H1 (cell line): ENCODE measurements at regions not wholly inside any gene's neighbourhood (a gene's known extent, or its start where the extent isn't known, plus 50 kb on each side); places are given as distances from the start of the nearest gene placed in this dataset.

ENCODE experiments used
- BRCA1 ChIP-seq: IDR thresholded peaks from 2 replicates; pipeline ENCODE4 v1.6.1; 2012; ENCODE audit warnings: low read depth, low read length, improper control_type of control experiment
- CREB1 ChIP-seq: IDR thresholded peaks from 2 replicates; pipeline ENCODE4 v1.6.1; 2012; ENCODE audit warnings: inconsistent platforms
- EP300 ChIP-seq, 2 experiments: IDR thresholded peaks; 1 replicate in 1 of 2; 2 replicates in 1 of 2; pipeline ENCODE4 v1.6.1; 2011 to 2012; ENCODE audit warnings: low read depth in 2 of 2, low read length in 2 of 2, mild to moderate bottlenecking in 2 of 2, borderline replicate concordance in 1 of 2, inconsistent platforms in 1 of 2, moderate library complexity in 1 of 2
- FOSL1 ChIP-seq: IDR thresholded peaks from 2 replicates; pipeline ENCODE4 v1.6.1; 2011; ENCODE audit warnings: mild to moderate bottlenecking, low read depth, low read length, moderate library complexity; ENCODE audit not compliant: insufficient read depth
- POU5F1 ChIP-seq: IDR thresholded peaks from 2 replicates; pipeline ENCODE4 v1.6.1; 2011; ENCODE audit warnings: low read depth, mild to moderate bottlenecking, low read length, moderate library complexity
- SIN3A ChIP-seq, 2 experiments: IDR thresholded peaks in 1 of 2; conservative IDR thresholded peaks in 1 of 2; 2 replicates each; pipeline ENCODE4 v1.6.1; 2011 to 2012; ENCODE audit warnings: low read length in 2 of 2, improper control_type of control experiment in 1 of 2, low read depth in 1 of 2, mild to moderate bottlenecking in 1 of 2
- TCF12 ChIP-seq: IDR thresholded peaks from 2 replicates; pipeline ENCODE4 v1.6.1; 2011; ENCODE audit warnings: low read depth, mild to moderate bottlenecking, low read length
- TF ChIP-seq, protein P1 (sequence below): fragments of 300-600 bp; sonication (generic); IDR thresholded peaks from 2 replicates; pipeline ENCODE4 v1.7.1; 2012; ENCODE audit warnings: low read length, moderate library complexity, mild to moderate bottlenecking, inconsistent platforms; ENCODE audit not compliant: insufficient replicate concordance
- TF ChIP-seq, protein P2 (sequence below): IDR thresholded peaks from 2 replicates; pipeline ENCODE4 v1.6.1; 2012; ENCODE audit warnings: low read length, inconsistent platforms

DNA sequence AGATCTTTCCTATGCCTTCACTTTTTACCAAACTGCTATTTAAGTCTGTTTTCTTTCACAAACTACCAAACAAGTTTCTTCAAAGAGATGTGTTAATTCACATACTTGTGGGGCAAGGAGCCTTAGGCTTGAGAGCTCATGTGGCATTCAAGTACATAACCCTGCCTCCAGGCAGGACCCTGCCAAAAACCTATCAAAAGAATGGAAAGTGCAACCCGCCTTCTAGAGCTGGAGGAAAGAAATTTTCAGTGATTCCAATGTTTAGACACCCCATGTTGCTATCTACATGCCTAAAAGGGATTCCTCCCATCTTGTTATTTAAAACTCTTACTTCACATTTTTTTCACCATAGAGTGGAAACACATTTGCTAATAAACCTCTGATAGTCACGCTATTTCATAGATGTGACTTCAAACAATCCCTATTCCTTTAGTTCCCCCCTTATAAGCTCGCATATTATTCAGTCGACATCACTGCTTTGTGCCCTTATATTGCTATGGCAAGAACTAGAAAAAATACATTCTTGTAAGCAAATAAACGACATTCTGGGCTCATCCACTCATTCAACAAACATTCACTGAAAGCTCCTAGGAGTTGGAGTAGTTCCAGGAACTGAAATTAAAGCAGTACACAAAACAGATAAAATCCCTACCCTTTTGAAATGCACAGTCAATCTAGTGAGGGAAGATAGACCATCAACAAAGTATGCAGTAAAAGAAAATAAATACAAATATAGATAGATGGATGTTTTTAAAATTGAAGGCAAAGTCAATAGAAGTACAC lies 518.1 kb downstream of the ELAVL2 start (continued):
- TF ChIP-seq, protein P1, sequence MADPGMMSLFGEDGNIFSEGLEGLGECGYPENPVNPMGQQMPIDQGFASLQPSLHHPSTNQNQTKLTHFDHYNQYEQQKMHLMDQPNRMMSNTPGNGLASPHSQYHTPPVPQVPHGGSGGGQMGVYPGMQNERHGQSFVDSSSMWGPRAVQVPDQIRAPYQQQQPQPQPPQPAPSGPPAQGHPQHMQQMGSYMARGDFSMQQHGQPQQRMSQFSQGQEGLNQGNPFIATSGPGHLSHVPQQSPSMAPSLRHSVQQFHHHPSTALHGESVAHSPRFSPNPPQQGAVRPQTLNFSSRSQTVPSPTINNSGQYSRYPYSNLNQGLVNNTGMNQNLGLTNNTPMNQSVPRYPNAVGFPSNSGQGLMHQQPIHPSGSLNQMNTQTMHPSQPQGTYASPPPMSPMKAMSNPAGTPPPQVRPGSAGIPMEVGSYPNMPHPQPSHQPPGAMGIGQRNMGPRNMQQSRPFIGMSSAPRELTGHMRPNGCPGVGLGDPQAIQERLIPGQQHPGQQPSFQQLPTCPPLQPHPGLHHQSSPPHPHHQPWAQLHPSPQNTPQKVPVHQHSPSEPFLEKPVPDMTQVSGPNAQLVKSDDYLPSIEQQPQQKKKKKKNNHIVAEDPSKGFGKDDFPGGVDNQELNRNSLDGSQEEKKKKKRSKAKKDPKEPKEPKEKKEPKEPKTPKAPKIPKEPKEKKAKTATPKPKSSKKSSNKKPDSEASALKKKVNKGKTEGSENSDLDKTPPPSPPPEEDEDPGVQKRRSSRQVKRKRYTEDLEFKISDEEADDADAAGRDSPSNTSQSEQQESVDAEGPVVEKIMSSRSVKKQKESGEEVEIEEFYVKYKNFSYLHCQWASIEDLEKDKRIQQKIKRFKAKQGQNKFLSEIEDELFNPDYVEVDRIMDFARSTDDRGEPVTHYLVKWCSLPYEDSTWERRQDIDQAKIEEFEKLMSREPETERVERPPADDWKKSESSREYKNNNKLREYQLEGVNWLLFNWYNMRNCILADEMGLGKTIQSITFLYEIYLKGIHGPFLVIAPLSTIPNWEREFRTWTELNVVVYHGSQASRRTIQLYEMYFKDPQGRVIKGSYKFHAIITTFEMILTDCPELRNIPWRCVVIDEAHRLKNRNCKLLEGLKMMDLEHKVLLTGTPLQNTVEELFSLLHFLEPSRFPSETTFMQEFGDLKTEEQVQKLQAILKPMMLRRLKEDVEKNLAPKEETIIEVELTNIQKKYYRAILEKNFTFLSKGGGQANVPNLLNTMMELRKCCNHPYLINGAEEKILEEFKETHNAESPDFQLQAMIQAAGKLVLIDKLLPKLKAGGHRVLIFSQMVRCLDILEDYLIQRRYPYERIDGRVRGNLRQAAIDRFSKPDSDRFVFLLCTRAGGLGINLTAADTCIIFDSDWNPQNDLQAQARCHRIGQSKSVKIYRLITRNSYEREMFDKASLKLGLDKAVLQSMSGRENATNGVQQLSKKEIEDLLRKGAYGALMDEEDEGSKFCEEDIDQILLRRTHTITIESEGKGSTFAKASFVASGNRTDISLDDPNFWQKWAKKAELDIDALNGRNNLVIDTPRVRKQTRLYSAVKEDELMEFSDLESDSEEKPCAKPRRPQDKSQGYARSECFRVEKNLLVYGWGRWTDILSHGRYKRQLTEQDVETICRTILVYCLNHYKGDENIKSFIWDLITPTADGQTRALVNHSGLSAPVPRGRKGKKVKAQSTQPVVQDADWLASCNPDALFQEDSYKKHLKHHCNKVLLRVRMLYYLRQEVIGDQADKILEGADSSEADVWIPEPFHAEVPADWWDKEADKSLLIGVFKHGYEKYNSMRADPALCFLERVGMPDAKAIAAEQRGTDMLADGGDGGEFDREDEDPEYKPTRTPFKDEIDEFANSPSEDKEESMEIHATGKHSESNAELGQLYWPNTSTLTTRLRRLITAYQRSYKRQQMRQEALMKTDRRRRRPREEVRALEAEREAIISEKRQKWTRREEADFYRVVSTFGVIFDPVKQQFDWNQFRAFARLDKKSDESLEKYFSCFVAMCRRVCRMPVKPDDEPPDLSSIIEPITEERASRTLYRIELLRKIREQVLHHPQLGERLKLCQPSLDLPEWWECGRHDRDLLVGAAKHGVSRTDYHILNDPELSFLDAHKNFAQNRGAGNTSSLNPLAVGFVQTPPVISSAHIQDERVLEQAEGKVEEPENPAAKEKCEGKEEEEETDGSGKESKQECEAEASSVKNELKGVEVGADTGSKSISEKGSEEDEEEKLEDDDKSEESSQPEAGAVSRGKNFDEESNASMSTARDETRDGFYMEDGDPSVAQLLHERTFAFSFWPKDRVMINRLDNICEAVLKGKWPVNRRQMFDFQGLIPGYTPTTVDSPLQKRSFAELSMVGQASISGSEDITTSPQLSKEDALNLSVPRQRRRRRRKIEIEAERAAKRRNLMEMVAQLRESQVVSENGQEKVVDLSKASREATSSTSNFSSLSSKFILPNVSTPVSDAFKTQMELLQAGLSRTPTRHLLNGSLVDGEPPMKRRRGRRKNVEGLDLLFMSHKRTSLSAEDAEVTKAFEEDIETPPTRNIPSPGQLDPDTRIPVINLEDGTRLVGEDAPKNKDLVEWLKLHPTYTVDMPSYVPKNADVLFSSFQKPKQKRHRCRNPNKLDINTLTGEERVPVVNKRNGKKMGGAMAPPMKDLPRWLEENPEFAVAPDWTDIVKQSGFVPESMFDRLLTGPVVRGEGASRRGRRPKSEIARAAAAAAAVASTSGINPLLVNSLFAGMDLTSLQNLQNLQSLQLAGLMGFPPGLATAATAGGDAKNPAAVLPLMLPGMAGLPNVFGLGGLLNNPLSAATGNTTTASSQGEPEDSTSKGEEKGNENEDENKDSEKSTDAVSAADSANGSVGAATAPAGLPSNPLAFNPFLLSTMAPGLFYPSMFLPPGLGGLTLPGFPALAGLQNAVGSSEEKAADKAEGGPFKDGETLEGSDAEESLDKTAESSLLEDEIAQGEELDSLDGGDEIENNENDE, result no peak
- TF ChIP-seq, protein P2, sequence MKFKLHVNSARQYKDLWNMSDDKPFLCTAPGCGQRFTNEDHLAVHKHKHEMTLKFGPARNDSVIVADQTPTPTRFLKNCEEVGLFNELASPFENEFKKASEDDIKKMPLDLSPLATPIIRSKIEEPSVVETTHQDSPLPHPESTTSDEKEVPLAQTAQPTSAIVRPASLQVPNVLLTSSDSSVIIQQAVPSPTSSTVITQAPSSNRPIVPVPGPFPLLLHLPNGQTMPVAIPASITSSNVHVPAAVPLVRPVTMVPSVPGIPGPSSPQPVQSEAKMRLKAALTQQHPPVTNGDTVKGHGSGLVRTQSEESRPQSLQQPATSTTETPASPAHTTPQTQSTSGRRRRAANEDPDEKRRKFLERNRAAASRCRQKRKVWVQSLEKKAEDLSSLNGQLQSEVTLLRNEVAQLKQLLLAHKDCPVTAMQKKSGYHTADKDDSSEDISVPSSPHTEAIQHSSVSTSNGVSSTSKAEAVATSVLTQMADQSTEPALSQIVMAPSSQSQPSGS, result no peak
- TF ChIP-seq TCF12 (no peak), EP300 (IDR thresholded peaks at IDR 0.05; ENCODE audit: borderline replicate concordance in 1 of 2, low read depth in 2 of 2, low read length in 2 of 2) (no peak), BRCA1 (no peak), FOSL1 (no peak), CREB1 (no peak), POU5F1 (no peak), SIN3A (conservative IDR thresholded peaks at IDR 0.05 in 1 of 2, IDR thresholded peaks at IDR 0.05 in 1 of 2; ENCODE audit: low read depth in 1 of 2, low read length in 2 of 2) (no peak)
